HG03097 (cell line): ENCODE measurements at regions not wholly inside any gene's neighbourhood (a gene's known extent, or its start where the extent isn't known, plus 50 kb on each side); places are given as distances from the start of the nearest gene placed in this dataset.

Experiments used
- ATAC-seq: cut with Tn5 transposase; IDR thresholded peaks from one replicate; pipeline ENCODE4 v1.9.1; 2021; ENCODE audit not compliant: unreplicated experiment, low FRiP score

DNA sequence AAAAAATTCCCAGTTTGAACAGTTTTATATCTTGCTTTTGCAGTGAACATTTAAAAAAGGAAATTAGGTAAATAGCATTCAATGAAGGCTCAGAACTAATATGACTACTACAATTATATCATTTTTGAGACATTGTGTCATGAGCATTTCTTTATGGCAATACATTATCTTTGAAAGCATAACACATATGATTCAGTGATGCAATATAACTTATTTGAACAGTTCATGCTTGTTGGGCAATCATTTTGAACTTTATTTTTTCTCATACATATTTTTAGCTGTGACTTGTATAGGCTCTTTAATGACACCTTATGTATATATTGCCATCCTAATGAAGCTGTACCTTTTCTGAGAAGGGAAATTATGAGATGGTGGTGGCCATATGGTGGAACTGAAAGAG, 828.6 kb upstream of the NR2F2 start:
- no peak for ATAC-seq

DNA sequence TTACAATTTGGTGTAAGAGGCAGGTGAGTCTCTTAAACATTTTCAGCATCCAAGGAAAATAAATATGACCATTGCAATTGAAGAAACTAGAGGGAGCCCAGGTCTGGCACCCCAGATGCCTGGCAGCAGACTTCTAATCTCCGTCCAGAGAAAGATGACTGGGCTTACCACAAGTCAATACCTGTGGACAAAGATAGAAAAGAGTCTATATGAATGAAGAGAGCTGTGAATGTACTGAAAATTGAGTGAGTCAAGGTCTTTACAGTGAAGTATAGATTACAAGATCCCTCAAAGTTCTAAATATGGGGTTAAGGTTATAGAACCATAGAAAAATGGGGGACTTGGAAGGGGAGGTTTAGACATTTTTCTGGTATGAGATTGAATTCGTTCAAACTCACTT, 827.4 kb upstream of the NR2F2 start:
- ATAC-seq, result no peak

DNA sequence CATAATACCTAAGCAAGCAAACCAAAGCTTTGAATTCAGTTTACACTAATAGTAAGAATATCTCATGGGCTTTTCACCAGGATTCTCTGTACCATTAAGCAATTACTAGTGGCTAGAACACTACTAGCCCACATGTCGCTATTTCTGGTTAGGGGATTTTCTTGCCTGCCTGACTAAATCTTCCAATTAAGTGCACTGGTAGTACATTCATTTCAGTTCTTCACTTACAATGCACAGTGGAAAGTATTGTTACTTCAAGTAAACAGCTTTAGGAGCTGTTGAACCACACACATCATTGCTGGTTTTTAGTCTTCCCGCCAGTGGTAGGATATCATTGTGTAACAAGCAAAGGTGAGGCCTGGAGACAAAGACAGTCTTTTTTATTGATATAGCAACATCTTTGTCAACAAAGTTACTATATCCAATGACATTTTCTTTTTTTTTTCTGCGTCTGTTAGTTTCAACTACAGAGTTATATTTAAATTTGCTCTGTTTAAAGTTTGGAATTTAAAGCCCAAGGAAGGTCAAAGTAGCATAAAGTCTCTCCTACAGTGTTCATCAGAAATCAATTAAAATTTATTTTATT, 826.8 kb upstream of the NR2F2 start:
- ATAC-seq, result no peak

DNA sequence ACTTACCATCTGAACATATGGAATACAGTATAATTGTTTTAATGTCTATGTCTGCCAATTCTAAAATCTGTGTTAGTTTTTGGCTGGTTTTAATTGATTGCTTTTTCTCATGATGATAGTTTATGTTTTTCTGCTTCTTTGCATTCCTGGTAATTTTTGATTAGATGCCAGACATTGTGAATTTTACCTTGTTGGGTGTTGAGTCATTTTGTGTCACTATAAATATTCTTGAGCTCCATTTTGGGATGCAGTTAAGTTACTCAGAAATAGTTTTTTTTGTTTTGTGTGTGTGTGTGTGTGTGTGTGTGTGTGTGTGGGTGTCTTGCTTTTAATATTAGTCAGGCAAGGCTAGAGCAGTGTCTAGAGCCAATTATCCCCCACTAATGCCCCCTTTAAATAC, 818.8 kb upstream of the NR2F2 start:
- ATAC-seq, result no peak

DNA sequence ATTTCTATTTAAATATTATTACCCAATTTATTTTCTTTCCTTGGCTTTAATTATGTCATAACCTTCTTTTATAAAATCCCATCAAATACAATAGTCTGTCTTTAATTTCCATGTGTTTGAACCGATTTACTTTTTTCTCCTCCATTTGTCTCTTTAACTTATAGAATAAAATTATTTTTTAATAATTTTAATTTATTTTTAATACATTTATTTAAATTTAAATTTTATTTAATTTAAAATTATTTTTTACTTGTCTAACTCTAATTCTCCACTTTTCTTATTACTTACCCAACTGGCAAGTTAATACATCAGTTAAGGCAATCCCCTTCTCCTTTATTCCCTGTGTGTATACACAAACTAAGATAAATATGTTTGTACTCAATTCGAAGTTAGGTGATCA, 817.6 kb upstream of the NR2F2 start:
- ATAC-seq, result no peak

DNA sequence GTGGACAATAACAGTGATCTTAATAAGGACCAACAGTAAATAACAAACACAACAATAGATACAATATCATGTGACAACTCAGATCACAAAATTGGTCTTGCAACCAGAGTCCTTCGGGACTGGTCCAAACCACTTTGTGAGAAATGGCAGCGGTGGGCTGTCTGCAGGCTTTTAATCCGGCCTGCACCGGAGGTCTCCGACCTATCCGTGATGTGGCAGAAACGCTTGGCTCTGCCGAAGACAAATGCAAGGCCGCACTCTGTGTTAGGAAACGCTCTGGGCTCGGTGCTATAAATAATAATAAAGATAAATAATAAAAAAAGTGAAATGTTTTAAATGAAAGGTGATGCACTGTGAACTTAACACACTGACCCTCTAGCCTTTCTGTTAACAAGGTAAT, 810.6 kb upstream of the NR2F2 start:
- ATAC-seq, result no peak

DNA sequence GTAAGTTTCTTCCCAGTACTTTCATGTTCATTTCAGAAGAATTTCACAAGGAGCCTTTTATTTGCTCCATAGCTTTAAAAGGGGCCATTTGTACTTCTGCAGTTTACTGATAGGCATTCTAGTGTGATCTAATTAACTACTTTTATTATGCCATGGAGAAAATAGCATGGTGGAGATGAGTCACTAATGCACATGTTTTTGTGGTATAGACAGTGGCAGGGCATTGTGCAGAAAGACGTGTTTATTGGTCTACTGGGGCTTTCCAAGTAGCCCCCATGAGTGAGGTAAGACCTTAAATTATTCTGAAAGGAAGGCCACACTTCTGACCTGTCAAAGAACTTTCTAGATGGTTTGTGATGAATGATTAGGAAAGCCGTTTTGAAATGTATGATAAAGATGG, 810.0 kb upstream of the NR2F2 start:
- no peak for ATAC-seq

DNA sequence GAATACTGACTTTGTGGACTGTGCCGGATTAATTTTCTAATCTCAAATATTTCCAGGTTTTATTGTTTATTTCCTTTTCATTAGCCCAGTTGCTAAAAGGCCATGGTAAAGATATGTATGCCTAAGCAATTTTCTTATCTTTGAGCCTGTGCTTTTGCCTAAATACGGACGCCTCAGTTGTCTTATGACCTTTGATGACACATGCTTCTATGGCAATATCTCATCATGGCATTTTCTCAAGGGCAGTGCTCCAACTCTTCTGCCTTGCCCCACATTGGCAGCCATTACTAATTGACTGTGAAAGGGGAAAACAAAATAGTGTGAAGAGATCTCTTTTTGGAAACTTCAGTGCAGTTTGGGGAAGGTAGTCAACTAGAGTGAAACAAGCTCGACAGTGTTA, 809.6 kb upstream of the NR2F2 start:
- no peak for ATAC-seq

DNA sequence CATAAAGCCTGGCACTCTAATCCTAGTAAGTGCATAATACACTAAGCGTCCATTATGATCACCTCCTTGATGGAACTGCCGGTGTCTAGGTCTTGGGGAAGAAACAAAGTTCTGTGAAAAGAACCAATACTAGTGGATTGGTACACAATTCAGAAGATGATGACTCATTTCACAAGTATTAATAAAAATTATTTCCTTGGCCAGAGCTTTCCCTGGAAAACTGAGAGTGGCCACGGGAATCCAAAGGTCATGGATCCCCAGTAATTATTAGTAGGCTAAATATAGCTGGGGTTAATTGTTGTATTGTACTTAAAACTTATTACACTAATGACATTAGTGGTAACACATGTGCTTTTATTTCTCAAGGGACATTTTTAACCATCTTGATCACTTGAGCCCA, 808.0 kb upstream of the NR2F2 start:
- no peak for ATAC-seq

DNA sequence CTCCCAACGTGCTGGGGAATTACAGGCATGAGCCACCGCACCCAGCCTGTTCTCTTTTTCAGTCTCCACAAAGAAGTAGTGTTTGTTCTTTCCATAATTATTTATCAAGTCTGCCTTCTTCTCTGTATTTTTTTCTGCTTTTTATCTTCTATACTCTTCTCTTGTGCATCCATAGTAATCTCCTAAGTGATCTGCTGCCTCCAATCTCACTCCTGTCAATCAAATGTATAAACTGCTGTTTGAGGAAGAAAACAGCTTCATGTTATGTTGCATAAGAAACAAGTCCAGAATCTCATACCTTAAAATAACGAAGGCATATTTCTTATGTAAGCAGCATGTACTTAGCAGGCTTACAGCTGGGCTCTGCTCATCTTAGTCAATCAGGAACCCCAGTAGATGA, 801.6 kb upstream of the NR2F2 start:
- ATAC-seq, result no peak

DNA sequence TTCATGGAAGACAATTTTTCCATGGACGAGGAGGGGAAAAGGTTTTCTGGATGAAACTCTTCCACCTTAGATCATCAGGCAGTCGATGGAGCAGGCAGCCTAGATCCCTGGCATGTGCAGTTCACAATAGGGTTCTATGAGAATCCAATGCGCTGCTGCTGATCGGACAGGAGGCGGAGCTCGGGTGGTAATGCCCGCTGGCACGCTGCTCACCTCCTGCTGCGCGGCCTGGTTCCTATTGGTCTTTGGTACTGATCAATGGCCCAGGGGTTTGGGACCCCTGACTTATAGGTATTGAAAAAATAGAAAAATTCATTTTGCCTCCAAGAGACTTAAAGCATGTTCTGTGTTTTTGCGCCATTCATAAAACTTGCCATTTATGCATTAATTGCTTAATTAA, 793.9 kb upstream of the NR2F2 start:
- no peak for ATAC-seq

DNA sequence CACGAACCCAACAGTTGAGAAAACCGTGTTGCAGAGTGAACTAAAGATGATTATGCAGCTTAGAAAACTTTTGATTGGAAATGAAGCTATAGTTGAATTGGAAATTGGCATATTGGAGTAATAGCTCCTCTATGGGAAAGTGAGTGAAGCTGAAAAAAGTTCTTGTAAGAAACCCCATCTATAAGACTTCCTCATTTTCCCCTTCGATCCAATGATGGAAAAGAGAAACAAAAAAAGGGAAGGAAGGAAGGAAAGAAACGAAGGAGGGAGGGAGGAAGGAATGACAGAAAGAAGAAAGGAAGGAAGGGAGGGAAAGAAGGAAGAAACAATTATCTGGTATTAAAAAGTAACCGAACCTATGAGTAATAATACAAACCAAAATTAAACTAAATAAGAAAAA, 791.8 kb upstream of the NR2F2 start:
- ATAC-seq, result no peak

DNA sequence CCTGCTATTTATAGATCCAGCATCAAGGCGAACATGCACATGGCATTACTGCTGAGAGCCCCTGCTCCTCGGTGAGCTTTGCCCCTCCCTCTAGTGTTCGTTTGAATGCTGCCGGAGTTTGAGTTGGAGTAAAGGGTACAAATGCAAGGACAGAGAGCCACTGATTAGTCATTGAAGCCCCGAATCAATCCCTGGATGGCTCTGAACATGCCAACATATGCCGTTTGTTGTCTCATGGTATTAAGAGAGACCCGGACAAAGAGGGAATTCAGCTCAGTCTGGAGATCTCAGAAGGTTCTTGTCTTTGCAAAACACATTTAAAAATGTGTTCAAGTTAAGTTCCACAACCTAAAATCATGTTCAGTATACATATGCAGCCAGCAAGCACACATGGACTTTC, 789.2 kb upstream of the NR2F2 start:
- ATAC-seq, result no peak

DNA sequence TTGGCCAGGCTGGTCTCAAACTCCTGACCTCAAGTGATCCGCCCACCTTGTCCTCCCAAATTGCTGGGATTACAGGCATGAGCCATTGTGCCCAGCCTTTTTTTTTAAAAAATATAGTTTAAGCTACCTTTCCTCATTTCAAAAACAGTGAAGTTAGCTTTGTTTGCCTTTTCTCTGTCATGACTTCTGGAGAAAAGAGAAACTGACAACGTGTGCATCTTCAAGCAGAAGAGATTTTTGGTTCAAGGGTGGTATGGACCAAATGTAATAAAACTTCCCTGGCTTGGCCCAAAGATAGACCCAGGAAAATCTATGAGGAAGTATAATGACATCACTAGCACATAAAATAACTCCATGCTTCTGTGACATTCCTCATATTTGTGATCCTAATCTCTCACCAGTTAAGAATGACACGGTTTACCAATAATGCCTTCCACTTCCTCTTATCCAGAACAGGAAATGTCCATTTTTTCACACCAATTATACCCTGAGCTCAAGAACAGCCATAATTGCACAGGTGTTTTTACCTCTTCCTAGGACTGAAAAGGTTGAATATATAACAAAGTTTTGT, 781.2 kb upstream of the NR2F2 start:
- no peak for ATAC-seq

DNA sequence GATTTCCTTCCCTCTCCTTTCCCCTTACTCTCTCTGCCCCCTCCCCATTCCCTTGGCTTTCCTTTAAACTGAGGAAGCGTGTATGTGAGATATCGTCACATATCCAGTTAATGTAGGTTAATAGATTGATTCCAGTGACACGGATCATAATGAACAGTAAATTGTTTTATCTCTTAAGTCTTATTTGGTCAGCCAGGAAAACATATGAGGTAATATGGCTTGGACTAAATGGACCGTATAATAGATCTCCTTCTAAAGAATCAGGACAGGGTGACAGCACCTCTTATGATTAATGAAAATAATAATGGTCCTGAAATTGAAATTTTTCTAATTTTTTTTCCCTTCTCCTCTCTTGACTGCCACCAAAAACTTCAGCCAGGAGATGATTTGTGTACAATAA, 779.8 kb upstream of the NR2F2 start:
- no peak for ATAC-seq

DNA sequence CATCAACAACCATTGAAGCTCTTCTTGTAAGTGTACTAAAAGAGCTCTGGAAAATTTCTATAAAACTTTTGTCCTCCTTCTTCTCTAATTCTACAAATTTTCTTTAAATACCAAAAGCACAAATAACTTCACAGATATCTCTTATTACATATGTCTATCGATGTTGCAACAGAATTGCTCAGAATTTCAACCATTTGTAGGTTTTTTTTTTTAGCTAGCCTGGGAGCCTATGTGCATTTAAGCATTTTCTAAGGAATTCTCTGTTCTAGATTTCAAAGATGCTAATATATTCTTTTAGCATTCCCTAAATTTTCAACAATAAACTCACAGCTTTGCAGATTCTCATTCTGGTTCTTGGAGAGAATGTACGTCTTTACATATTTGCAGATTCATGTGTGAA, 774.3 kb upstream of the NR2F2 start:
- no peak for ATAC-seq

DNA sequence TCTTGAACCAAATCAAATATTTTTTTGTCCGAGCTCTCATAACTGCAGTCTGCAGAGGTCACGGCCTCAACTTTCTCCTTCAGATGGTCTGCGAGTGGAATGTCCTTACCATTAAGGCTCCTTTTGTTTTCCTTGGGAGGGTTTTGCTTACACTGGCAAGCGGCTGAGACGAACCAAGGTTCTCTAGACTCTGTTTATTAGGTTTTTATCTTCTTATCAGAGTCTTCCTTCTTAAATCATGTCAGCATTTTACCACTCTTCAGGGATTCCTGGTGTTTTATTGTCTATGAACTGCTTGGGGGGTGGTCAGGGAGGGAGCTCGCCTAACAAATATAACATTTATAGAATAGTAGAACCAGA, 773.7 kb upstream of the NR2F2 start:
- ATAC-seq, result no peak

DNA sequence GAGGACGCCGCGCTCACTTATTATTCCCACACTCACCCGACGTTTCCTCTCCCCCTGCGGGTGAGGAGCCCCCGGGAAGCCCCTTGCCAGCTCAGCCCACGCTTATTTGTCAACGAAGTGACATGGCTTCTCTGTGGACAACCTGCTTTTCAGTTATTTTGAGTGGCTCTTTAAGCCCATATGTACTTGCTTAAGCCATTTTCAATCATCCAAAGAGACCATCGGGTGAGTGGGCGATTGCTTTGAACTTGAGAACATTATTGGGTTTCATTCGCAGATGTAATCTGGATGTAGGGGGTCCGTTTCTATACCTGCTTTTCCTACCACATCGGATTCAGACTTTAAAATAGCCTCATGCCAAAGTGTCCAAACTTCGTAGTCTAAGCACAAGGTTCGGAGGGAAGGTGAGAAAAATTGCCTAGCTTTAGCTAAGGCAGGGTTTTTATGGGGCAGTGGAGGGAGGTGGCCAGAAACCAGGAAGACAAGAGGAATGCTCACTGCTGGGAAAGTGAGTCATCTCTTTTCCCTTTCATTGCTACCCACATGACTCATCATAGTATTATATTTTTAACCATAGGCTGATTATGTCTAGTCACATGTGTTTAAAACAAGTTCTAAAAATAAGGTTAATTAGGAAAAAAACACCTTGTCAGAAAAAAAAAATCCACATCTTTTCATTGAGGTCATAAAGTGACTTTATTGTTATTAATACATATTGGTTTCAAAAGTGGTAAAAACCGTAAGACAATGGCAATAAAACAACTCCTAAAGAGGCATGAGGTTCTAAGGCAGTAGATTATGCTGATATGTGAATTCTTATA, 773.1 kb upstream of the NR2F2 start:
- ATAC-seq, result no peak

DNA sequence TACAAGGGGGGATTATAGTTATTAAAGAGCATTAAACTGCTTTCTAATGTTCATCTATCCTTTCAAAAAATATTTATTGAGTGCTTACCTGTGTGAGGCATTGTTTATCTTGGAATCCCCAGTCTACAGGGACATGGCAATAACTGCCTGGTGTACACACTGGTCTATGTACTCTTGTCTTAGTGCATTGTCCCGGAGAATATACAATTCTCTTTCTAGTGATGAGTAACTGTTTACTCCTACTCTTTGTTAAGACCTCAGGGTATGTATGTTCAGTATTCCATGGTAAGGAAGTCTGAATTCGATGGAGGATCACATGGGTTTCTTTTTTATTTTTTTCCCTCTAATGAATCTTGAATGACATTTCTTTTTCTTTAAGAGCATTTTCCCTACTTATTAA, 772.4 kb upstream of the NR2F2 start:
- ATAC-seq, result no peak

DNA sequence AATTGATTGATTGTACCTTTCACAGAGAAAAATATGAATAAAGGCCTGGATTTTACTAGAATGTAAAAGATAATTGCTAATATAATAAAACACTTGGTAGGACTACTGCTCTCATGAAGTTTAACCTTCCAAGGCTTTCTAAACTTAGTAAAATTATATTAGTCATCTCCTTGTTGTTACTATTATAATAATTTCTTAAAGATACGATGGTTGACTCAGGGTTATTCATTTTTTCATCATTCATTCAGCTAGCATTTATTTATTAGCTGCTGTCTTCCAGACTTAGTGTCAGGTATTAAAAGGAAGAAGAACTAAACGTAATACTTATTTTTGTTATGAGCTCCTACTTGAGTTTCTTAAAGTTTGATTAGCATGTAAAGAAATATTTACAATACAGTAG, 771.6 kb upstream of the NR2F2 start:
- no peak for ATAC-seq

DNA sequence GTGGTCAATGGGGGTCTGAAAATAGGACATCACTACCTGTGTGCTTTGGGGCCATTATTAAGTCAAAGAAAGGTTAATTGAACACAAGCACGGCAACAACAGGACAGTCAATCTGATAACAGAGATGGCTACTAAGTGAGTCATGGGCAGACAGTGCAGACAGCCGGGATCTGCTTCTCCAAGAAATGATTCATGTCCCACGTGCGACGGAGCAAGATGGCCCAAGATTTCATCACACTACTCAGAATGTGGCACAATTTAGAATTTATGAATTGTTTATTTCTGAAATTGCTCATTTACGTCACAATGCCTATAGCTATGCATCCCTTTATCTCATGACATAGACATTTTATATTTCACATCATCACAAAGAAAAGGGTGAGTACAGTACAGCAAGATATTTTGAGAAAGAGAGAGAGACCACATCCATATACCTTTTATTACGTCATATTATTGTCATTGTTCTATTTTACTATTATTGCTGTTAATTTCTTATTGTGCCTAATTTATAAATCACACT, 770.6 kb upstream of the NR2F2 start:
- no peak for ATAC-seq

DNA sequence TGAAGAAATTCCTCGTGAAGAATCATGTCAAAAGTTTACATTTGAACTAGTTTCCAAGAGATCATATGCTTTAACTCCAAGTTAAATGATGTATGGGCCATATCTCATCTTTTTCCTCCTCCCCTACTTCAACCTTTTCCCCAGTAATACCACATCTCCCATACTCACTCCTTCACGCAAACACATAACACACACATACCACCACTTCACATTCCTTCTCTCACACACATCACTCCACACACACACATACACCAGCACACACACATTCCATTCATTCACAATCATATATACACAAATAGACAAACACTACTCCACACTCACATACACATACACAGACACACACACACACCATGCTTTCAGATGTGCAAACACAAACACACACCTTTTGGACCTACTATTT, 769.0 kb upstream of the NR2F2 start:
- ATAC-seq, result no peak
